NCI-H1694 (cell line): ENCODE measurements at regions not wholly inside any gene's neighbourhood (a gene's known extent, or its start where the extent isn't known, plus 50 kb on each side); places are given as distances from the start of the nearest gene placed in this dataset.
"Not testable (repeated sequence)": the region's sequence is repeated elsewhere in the genome, so short reads cannot be mapped to it uniquely, and the experiment has no call there.

Experiments
- DNase-seq: peaks from one replicate; lab custom pipeline; 2025; lab: John Stamatoyannopoulos, UW

- no peak for DNase-seq
Observed at GRCh38 chr4:19623866-19624265, 627.8 kb upstream of the SLIT2 start.

GRCh38 chr4:19615086-19615689 is 636.5 kb upstream of the SLIT2 start:
- no peak for DNase-seq

- no peak for DNase-seq
Observed at GRCh38 chr4:19614171-19614570, 637.5 kb upstream of the SLIT2 start.

GRCh38 chr4:19596342-19596741 is 655.4 kb upstream of the SLIT2 start:
- peak; percentile 17 for DNase-seq

DNA sequence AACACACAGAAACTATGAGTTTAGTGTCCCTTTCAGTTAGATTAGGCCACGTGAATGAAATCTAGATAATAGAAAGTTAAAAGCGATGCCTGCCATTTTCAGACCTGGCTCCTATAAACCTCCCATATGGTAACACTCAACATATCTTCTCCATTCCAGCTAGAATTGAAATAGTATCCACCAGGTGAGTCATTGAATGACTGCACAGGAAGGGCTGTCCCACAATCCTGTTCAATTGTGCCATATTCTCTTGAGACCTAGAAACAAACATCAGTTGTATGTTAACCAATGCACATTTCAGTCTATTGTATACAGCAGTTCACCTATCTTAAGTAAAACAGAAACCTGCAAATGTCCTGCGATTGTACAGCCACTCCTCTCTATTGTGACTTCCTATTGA is 659.3 kb upstream of the SLIT2 start:
- DNase-seq = no peak

DNA sequence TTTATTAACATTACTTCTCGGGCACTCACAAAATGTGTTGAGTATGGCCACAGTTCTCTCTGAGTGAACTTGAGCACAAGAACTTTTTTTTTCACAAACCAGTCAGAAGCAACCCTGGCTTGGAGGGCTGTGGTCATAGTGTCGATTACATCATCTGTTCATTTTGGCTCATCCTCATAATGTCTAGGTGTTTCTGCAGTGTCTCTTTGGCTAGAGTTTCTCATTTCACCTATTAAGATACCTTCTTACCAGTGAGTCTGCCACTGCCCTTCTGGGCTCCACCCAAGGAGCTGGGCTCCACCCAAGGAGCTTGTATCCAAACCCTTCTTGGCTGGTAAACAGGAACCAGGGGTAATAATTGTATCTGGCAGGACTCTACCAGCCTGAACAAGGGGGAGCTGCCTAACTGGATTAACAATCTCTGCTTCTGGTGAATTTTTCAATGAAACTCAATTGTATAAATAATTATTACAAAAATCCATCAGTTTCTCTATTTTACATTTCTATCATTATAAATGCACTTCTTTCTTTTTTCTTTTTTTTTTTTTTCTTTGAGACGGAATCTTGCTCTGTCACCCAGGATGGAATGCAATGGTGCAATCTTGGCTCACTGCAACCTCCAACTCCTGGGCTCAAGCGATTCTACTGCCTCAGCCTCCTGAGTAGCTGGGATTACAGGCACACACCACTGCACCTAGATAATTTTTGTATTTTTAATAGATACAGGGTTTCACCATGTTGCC is 667.7 kb upstream of the SLIT2 start:
- DNase-seq = no peak

DNA sequence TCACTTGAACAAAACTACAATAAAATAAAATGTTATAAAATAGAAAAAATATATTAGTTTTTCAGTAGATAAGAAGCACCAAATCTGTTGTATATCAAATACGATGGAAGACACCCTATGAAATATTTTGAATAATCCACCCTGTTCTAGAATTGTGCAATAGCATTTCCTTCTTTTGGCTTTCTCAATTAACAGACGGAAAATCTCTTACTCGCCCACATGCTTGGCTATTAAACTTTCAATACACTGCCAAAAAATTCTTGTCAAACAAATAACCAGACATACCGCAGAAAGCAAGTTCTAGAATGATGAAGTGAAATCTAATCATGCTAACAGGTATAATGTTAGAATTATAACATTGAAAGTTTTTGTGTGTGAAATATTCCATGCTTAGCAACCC is 671.6 kb upstream of the SLIT2 start:
- DNase-seq = no peak

- no peak for DNase-seq
Observed at GRCh38 chr4:19579608-19580007, 672.1 kb upstream of the SLIT2 start.

DNA sequence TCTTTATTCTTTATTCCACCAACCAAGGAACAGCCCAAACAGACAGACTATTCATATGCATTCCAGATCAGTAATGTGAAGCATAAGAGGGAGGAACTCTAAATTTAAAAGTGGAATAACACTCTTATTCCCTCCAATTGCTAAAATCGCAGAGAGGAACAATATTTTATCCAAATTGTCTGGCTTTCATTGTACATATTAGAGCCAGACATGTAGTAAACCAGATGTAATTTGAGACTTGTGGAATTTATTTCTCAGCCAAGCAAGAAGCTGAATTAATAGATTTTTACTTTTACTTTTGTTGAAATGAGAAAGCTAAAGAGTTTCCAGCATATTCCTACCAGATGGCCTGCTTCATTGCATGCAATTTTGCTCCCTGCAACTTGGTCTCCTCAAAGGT is 674.6 kb upstream of the SLIT2 start:
- no peak for DNase-seq

DNA sequence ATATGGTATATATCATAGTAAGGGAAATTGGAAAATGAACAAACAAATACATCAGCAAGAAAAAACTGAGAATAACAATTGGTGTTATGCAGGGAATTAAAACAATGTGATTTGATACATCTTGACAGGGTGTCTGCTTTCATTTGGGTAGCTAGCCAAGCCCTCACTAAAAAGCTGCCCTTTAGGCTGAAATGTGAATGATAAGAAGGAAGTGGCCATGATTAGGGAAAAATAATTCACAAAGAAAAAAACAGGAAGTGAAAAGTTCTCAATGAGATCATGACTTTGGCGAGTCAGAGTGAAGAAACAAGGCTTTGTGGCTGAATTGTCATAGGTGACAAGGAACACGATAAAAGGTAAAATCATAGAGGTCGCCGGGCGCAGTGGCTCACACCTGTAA is 675.8 kb upstream of the SLIT2 start:
- DNase-seq = no peak

GRCh38 chr4:19566041-19566440 is 685.7 kb upstream of the SLIT2 start:
- DNase-seq = no peak

- no peak for DNase-seq
Observed at GRCh38 chr4:19562456-19562855, 689.2 kb upstream of the SLIT2 start.

GRCh38 chr4:19557161-19557560 is 694.5 kb upstream of the SLIT2 start:
- DNase-seq = no peak

GRCh38 chr4:19556276-19556675 is 695.4 kb upstream of the SLIT2 start:
- not testable (repeated sequence) for DNase-seq

DNA sequence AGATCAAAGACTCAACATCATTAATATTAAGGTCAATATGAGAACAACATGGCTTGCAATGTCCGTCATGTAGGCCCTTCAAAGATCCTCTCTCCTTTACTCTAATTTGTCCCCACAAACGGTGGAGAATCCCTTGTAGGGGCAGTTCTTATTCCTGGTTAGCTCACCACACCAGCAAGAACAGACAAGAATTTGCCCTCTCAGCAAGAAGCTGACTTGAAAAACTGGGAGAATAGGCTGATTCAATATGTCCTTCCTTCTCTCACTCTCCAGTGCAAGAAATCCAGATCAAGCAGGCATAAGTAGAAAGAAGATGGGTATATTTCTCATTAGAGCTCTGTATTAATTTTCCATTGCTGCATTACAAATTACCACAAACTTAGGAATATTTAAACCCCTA is 704.2 kb upstream of the SLIT2 start:
- DNase-seq = no peak

GRCh38 chr4:19544446-19545125 is 707.1 kb upstream of the SLIT2 start:
- DNase-seq = no peak

DNA sequence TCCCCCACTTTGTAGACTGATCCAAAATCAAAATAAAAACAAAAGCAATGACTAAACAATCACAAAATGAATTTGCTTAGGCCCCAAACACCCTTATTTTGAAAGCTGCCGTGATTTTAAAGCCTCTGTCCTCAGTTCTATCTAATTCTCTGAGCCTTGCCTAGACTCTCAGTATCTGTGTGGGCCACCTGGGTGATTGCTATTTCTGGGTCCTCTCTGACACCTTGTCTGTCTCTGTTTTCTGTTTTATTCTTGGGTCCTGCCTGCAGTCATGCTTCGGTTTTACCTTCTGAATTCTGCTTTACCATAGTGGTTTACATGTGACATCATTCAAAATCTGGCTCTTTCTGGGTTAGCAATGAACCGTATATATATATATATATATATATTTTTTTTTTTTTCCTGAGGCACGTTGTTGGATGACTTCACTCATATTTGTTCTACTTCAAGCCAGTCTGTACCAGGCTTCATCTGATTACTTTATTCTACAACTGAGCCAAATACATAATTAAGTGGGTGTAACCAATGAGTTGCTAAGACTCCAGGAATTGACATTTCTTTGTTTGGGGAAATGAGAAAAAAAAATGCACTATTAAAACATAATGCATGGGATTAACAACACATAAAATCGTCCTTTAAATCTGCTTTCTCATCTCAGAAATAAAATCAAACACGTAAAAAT is 710.7 kb upstream of the SLIT2 start:
- no peak for DNase-seq

DNA sequence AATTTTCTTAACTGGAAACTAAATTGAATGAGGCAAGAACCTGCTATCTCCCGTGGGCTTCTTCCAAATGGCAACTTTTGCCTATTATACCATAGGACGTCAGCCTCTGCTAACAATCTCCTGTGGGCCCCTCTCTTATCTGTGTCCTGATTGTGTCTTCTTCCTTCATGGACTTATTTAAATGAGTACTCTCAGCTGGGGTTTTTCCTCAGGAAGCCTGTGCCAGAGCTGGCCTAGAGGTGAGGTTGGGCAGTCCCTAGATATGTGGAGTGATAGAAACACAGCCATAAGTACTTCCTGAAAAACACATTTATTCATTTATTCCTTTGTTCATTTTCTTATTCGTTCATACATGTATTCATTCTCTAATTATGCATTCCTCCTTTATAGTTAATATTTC is 712.5 kb upstream of the SLIT2 start:
- DNase-seq = no peak

DNA sequence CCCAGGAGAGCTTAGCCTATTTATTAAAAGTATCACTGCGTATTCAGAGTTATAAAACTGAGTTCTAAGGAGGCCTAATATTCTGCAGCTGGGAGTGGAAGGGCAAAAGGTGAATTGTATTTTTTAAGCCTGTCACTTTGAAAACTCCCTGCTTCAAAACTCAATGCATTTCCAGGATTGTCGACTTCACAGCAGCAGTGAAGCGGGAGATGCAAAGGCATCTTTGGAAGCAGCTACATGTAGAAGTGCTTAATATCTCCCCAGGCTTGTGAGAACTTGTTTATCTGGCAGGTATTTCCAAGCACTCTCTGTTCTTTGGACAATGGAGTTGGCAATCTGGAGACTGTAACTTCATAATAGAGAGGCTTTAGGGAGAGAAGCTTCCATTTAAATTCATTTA is 717.5 kb upstream of the SLIT2 start:
- DNase-seq = no peak

GRCh38 chr4:19531906-19532848 is 719.5 kb upstream of the SLIT2 start:
- DNase-seq = no peak

DNA sequence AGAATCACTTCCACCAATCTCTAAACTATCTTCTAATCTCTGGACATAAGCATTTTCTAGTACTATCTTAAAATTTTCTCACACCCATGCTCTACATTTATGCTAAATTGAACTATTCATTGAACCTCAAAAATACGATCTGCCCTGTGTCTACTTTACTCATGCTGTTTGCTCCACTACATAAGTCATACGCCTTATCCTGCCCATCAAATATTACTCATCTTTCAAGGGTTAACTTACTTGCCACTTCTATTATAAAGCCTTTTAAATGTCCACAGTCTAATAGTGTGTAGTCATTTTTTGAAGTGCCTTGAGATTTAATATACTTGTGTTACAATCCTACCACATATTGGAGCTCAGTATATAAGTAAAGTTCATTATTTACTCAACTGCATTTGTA is 727.7 kb upstream of the SLIT2 start:
- DNase-seq = no peak

GRCh38 chr4:19522966-19523365 is 728.7 kb upstream of the SLIT2 start:
- DNase-seq = no peak
